ENCODE measurements at regions not wholly inside any gene's neighbourhood (a gene's known extent, or its start where the extent isn't known, plus 50 kb on each side); places are given as distances from the start of the nearest gene placed in this dataset.

DNA sequence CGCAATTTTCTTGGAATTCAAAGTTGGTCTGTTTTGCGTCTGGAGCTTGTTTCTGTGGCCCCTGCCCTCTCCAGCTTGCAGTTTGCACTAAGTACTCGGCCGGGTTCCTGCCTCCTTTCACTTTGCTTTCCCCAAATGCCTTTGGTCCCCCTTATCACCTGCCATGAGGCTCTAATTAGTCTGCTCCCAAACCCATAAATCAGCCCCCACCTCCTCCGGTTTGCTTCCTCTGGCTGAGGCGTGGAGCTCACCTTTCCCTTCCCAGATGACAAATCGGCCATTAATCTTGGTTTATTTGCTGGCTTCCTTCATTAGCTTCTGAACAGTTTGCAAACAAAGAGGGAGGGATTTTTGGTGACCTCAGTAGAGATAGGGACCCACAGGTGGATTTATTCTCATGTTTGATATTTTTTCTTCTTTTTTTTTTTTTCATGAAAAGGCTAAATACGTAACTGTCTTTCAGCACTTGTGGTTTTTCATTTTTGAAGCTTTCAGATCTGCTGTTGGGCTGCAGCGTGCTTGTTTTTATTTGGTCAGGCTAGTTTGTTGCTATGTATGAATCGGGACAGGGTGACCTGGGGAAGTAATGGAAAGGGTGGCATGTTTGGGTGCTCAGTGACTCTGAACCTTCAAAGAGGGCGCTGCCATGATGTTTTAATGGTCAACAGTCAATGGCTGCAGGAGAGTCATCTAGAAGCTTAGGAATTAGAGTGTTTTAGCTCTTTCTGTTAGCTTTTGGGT is 121.7 kb upstream of the JAG1 start:
- TF ChIP-seq FOXP2 (optimal IDR thresholded peaks at IDR 0.05; ENCODE audit: borderline replicate concordance, extremely low read depth, extremely low read length, insufficient read depth) (no peak), POLR2AphosphoS5 (IDR thresholded peaks at IDR 0.05; ENCODE audit: low read depth, low read length) (no peak)
